ENCODE measurements at regions not wholly inside any gene's neighbourhood (a gene's known extent, or its start where the extent isn't known, plus 50 kb on each side); places are given as distances from the start of the nearest gene placed in this dataset.

- TF ChIP-seq, protein P1, sequence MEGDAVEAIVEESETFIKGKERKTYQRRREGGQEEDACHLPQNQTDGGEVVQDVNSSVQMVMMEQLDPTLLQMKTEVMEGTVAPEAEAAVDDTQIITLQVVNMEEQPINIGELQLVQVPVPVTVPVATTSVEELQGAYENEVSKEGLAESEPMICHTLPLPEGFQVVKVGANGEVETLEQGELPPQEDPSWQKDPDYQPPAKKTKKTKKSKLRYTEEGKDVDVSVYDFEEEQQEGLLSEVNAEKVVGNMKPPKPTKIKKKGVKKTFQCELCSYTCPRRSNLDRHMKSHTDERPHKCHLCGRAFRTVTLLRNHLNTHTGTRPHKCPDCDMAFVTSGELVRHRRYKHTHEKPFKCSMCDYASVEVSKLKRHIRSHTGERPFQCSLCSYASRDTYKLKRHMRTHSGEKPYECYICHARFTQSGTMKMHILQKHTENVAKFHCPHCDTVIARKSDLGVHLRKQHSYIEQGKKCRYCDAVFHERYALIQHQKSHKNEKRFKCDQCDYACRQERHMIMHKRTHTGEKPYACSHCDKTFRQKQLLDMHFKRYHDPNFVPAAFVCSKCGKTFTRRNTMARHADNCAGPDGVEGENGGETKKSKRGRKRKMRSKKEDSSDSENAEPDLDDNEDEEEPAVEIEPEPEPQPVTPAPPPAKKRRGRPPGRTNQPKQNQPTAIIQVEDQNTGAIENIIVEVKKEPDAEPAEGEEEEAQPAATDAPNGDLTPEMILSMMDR (IDR thresholded peaks at IDR 0.05; ENCODE audit: borderline replicate concordance), result no peak
- DNase-seq, result no peak
- no peaks in the 10 kb centered on the region for H3K4me1 ChIP-seq
- H3K4me3 ChIP-seq, result no peak overlapping the region
- H3K27me3 ChIP-seq (ENCODE audit: low read depth), result no peaks in the 10 kb centered on the region
- no peaks in the 10 kb centered on the region for H3K9me3 ChIP-seq (replicated peaks)
- H3K27ac ChIP-seq (replicated peaks), result no peak overlapping the region
- H3K36me3 ChIP-seq, result no peaks in the 10 kb centered on the region
- intact Hi-C loops (cut with micrococcal nuclease), result no loop called here
Measured at GRCh38 chrX:151796576-151796975, 62.0 kb downstream of the CNGA2 start.

GRCh38 chrX:151801980-151802379, 67.4 kb downstream of the CNGA2 start:
- H3K27ac ChIP-seq (replicated peaks), result no peak overlapping the region
- no peaks in the 10 kb centered on the region for H3K27me3 ChIP-seq (ENCODE audit: low read depth)
- no peaks in the 10 kb centered on the region for H3K36me3 ChIP-seq
- no peaks in the 10 kb centered on the region for H3K9me3 ChIP-seq (replicated peaks)
- intact Hi-C loops (cut with micrococcal nuclease), result no loop called here
- H3K4me3 ChIP-seq, result no peak overlapping the region
- H3K4me1 ChIP-seq, result no peaks in the 10 kb centered on the region
- DNase-seq, result no peak
- TF ChIP-seq, protein P1 (IDR thresholded peaks at IDR 0.05; ENCODE audit: borderline replicate concordance), result no peak

DNA sequence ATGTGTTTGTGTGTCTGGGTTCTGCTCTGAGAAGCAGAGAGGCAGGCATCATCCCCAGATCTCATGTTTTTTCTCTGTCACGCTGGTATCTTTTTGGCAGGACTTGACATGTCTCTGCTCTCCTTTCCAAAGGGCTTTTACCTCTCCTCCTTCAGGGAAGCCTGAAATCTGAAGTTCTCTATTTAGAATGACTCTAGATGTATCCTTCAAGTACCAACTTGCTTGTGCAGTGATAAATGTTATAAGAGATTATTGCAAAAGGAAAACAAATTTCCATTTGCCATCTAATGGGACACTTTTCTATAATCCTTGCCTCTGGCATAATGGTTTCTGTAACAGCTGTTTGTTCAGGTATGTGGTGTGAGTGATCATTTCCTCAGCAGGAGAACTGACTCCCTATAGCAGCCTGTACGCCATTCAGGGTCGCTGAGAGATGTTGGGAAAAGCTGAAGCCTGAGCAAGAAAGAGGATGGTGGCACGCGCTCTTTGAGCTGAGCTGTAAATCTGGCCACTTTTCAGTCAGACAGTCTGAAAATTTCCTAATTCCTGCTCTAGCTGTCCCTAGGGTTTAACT, 72.5 kb downstream of the CNGA2 start:
- Histone ChIP-seq H3K27ac (replicated peaks) (no peak overlapping the region), H3K4me1 (no peaks in the 10 kb centered on the region), H3K4me3 (no peak overlapping the region), H3K9me3 (replicated peaks) (no peaks in the 10 kb centered on the region), H3K27me3 (ENCODE audit: low read depth) (no peaks in the 10 kb centered on the region), H3K36me3 (no peaks in the 10 kb centered on the region)
- no peak for DNase-seq
- intact Hi-C loops (cut with micrococcal nuclease), result no loop called here
- TF ChIP-seq, protein P1 (IDR thresholded peaks at IDR 0.05; ENCODE audit: borderline replicate concordance), result no peak

DNA sequence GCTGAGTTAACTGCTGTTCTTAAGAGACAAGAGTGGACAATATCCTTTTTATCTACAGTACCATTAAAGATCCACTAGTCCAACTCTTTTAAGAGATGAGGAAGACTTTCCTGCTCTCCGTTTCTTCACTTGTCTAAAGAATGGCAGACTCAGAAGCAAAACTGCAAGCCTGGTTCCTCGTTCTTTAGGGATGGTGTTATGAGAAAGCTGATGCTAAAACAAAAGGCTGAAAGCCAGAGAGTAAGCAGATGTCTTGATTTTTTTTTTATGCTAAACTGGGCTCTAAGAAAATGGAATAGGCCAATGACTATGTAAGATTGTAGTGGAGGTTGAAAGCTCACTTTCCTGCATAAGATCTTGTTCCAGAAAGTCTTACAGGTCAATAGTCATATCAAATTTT, 78.1 kb downstream of the CNGA2 start:
- Histone ChIP-seq H3K27me3 (ENCODE audit: low read depth) (no peaks in the 10 kb centered on the region), H3K27ac (replicated peaks) (no peak overlapping the region), H3K9me3 (replicated peaks) (no peaks in the 10 kb centered on the region), H3K4me3 (no peak overlapping the region), H3K4me1 (no peaks in the 10 kb centered on the region), H3K36me3 (no peaks in the 10 kb centered on the region)
- no peak for DNase-seq
- TF ChIP-seq, protein P1 (IDR thresholded peaks at IDR 0.05; ENCODE audit: borderline replicate concordance), result no peak
- intact Hi-C loops (cut with micrococcal nuclease), result no loop called here

- Histone ChIP-seq H3K4me3 (no peak overlapping the region), H3K36me3 (no peaks in the 10 kb centered on the region), H3K27me3 (ENCODE audit: low read depth) (no peaks in the 10 kb centered on the region), H3K27ac (replicated peaks) (no peak overlapping the region), H3K9me3 (replicated peaks) (no peaks in the 10 kb centered on the region), H3K4me1 (no peaks in the 10 kb centered on the region)
- intact Hi-C loops (cut with micrococcal nuclease), result no loop called here
- no peak for DNase-seq
- TF ChIP-seq, protein P1 (IDR thresholded peaks at IDR 0.05; ENCODE audit: borderline replicate concordance), result no peak
Measured at GRCh38 chrX:151814767-151815166, 80.2 kb downstream of the CNGA2 start.

Data from left ventricle myocardium inferior (tissue), 1 donor.